ENCODE measurements at regions not wholly inside any gene's neighbourhood (a gene's known extent, or its start where the extent isn't known, plus 50 kb on each side); places are given as distances from the start of the nearest gene placed in this dataset.

DNA sequence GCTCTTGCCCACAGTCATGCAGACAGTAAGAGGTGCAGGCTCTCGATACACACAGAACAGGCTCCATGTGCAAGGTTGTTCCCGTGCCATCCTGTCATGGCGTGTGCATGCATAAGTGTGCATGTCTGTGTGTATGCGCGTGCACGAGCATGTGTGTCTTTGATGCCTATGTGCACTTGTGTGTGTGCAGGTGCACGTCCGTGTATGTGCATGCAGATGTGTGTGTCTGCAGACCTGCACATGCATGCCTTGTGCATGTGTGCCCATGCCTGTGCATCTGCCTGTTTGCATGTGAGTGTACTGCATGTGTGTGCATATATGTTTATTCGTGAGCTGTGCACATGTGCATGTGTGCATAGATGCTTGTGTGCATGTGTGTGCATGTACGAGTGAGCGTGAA, 309.8 kb downstream of the TMEM121 start:
- no peak for DNase-seq

GRCh38 chr14:105836730-105837129, 310.3 kb downstream of the TMEM121 start:
- no peak for DNase-seq

GRCh38 chr14:105837349-105838063, 311.1 kb downstream of the TMEM121 start:
- DNase-seq, result no peak

- DNase-seq, result no peak
Measured at GRCh38 chr14:105838107-105838506, 311.7 kb downstream of the TMEM121 start.

DNA sequence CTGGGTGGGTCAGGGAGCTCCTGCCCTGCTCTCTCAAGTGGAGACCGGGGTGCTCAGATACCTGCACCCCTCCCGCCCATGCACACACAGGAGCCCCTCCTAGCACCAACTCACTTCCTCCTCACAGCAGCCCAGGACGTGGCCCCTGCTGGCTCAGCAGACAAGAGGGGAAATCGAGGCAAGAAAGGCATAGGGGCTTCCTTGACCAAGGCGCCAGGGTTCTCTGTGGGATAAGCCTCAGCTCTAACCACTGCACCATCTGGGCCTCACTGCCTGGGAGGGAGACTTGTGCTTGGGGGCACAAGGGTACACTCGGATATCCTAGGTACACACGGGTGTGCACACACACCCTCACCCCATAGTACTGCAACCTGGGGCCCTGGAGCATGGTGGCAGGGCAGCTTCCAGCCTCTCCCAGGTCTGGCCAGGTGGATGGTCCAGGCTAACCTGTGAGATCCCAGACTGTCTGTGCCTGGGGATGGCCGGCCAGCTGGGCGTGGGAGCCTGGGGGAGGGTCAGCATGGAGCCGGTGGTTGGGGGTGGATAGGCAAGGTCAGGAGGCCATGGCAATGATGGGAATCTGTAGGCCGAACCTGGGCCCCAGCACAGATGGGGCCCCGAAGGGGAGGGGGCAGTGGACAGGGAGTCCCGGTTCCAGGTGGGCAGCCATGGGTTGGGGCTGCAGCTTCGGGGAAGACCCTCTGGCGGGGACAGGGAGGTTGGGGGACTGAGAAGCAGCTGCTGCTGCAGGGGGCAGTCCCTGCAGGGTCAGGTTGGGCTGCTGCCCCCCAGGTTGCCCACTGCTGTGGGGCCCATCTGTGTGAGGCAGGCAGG, 312.4 kb downstream of the TMEM121 start:
- DNase-seq, result no peak

DNA sequence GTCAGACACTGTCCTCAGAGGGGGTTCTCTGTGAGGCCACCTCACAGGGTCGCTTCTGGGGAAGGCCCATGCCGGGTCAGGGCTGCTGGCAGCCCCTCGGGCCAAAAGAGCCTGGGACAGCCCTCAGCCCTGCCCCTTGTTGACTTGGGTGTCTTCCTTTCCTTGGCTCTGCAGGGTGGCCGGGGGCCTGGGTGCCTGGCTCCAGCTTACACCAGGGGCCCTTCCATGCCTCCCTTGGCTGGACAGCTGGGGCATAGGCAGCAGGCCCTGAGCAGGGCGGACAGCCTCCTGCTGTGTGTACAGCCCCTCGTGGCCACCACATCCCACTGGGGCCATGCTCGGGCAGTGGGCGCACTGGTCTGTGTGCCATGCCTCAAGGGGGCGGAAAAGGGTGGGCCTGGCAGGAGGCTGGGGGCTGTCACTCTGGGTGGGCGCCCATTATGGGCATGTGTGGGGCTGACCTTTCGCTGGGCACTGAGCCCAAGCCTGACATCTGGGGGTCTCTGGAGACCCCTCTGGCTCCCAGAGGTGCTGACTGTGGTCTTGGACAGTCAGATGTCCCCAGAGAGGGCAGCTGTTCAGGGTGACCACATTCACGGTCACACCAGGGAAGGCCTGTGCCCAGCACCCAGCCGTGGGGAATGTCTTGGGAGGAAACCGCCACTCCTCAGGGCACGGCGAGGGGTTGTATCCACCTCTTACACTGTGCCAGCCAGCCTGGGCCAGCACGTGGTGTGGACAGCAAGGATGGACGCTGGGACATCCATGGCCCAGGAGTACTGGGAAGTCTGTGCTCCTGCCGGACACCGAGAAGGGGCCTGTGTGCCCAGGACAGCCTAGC, 313.3 kb downstream of the TMEM121 start:
- no peak for DNase-seq

DNA sequence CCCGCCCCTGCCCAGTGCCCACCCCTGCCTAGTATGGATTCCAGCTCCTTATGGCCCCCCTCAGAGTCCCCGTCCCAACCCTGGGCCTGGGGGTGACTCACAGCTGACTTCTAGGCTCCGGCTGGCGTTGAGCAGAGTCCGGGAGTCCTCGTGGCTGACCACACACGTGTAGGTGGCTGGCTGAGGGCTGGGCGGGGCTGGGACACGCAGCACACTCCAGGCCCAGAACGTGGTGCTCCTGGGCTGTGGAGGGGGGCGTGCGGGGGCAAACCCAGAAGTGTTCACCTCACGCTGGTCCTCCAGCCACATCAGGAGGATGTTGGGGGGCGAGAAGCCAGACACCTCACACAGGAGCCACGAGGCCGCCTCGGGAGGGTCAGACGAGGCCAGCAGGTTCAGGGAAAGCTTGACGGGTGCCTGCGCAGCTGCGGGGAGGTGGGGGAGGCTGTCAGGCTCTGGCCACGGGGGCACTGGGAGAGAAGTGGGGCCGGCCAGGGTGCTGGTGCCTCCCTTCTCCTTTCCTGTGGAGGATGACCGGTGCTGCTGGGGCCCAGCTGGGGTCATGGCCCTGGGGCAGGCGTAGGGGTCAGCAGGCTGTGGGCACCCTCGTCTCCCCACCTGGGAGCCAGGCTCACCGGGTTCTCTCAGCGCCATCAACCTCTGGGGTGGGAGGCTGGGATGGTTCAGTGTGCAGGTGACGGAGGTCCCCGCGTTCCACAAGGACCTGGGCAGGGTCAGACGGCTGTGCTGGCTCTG, 314.1 kb downstream of the TMEM121 start:
- no peak for DNase-seq

DNA sequence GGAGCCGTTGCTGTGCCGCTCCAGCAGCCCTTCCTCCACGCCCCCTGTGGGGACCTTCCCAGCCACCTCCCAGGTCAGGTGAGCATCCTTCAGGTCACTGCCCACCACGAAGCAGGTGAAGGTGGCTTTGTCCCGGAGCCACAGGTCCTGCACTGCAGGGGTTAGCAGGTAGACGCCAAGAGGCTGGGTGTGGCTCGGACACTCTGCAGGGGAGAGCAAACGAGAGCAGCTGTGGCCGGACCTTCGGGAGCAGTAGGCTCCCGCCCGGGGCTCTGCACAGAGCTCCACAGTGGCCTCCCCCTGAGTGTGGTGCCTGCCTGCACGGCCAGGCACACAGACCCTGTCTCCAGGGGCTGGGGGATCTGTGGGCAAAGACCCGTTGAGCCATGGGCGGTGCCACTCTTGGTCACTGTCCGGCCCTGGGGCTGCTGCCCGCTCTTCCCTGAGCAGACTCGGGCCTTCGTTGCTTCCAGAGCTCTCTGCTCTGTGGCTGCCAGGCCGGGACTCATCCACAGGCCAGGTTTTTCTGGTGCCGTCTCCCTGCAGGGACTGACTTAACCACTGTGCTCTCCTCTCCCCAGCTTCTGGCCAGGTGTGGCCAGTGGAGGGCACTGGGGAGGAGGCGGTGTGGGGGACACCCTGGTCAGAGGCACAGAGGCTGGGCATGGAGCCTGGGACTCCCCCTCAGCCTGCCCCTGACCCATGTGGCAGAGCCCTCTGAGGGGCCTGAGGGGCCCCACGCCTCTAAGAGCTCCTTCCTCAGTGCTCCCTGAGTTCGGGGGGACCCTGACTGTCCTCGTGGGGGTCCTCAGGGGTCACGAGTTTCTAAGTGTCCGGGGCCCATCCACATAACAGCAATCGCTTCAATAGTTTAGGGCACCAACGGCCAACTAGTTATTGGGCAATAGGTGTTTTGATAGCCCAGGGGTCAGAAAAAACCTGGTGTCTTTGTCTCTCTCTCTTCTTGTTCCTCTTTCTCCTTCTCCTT, 314.9 kb downstream of the TMEM121 start:
- no peak for DNase-seq

- DNase-seq, result no peak
Measured at GRCh38 chr14:105842105-105842504, 315.7 kb downstream of the TMEM121 start.

GRCh38 chr14:105843444-105844046, 317.2 kb downstream of the TMEM121 start:
- no peak for DNase-seq

GRCh38 chr14:105844047-105844630, 317.8 kb downstream of the TMEM121 start:
- no peak for DNase-seq

GRCh38 chr14:105844810-105845724, 318.7 kb downstream of the TMEM121 start:
- DNase-seq, result no peak

- no peak for DNase-seq
Measured at GRCh38 chr14:105845725-105846309, 319.4 kb downstream of the TMEM121 start.

DNA sequence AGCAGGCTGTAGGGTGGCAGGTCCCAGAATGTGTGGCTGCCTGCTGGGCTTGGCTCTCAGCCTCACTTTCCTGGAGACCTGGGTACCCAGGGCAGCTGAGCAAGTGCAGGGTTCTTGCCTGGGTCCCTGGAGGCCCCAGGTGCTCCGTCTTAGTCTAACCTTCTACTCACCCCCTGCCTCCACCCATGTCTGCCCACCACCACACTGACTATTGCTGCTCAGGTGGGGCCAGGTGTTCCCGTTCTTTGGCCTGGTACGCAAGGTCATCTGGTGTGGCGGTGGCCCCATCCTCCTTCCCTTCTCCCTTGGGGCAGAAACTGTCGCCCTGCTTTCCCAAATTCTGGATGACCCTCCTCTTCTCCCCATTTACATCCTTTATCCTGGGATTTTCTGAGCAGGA, 319.9 kb downstream of the TMEM121 start:
- DNase-seq, result no peak

DNA sequence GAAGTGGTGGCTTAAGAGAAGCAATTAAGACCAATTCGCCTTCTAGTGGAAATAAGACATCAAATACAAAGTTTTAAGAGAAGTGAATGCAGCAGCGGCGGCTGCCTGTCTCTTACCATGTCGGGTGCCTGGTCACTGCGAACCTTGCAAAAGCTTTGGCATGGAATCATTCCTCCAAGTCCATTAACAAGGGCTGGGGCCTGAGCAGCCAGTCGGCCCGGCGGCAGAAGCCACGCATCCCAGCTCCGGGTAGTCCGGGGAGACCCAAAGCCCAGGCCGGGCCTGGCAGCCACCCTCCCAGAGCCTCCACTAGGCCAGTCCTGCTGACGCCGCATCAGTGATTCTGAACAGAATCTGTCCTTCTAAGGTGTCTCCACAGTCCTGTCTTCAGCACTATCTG, 321.0 kb downstream of the TMEM121 start:
- no peak for DNase-seq

DNA sequence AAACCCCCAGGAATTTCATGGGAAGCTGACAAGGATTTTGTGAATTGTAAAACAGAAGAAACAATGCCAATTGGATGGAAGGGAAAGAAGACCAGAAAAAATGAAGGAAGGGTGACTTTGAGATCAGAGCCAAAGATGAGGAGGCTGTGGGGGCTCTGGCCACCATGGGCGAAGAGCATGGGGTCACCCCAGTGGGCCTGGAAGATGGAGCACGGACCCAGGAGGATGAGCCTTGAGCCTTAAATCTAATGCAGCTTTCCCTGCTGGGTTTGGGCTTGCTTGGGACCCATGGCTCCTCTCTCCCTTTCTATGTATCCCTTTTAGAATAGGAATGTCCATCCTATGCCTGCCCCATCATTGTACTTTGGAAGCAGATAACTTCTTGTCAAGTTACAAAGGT, 322.2 kb downstream of the TMEM121 start:
- no peak for DNase-seq

DNA sequence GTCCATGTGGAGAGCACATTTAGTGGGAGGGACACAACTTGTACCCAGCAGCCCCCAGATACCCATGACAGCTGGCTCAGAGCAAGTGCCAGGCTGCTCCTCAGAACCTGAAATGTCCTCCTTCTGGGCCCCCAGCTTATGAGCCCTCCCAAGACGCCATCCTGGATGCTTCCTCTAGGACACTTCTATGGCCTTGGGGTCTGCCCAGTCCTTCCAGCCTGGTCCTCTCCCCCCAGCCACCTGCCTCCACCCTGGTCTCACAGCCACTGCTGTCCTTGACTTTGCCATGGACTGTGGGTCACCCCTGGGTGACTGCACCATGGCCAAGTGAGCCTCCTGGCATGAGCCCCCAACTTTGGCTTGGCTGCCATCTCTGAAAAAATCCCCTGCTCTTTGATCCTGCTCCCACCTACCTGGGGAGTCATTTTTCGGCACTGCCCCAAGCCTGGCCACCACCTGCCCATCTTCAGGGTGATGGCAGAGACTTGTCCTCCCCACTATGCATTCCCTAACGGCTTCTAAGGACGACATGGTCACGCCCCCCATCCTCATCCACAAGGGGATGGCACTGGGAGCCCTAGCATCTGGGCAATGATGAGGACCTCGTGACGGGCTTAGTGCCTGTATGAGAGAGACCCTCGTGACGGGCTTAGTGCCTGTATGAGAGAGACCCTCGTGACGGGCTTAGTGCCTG, 323.7 kb downstream of the TMEM121 start:
- no peak for DNase-seq

- no peak for DNase-seq
Measured at GRCh38 chr14:105850853-105851581, 324.6 kb downstream of the TMEM121 start.
